GM19324 (cell line): ENCODE measurements at regions not wholly inside any gene's neighbourhood (a gene's known extent, or its start where the extent isn't known, plus 50 kb on each side); places are given as distances from the start of the nearest gene placed in this dataset.

Experiments
- ATAC-seq: cut with Tn5 transposase; IDR thresholded peaks from one replicate; pipeline ENCODE4 v1.9.1; 2021; ENCODE audit warnings: mild to moderate bottlenecking, moderate library complexity; ENCODE audit not compliant: unreplicated experiment, low FRiP score

DNA sequence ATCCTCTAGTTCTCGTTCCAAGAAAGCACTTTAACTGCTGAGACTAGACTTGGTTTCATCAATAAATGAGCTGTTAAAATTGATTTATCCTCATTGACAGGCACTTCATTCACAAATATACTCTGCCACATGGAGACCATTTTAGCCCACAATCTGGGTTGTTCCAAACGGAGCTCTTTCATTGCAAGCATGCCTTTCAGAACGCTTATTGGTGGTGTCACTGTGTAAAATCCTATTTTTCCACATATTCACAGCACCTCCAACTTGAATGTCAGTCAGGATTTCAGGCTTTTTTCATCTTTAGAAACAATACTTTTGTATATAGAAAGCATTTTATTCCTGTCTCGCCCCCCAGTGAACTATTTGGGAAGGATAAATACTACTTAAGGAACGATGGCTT lies 424.7 kb upstream of the NRP1 start:
- ATAC-seq: no peak

DNA sequence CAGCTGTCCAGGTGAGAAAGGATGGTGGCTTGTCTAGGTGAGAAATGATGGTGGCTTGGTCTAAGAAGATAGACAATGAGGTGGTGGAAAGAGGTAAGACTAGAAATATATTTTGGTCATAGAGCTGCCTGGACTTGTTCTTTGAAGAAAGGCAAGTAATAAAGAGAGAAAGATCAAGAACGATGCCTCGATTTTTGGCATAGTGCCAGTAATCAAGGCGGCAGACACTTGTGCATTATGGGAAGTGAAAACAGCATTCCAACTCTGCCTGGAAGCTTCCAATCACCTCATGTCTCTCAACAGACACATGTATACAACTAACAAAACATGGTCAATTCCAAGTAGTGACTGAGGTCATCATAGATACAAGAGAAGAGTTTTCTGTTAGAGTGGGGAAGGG lies 423.8 kb upstream of the NRP1 start:
- no peak for ATAC-seq

DNA sequence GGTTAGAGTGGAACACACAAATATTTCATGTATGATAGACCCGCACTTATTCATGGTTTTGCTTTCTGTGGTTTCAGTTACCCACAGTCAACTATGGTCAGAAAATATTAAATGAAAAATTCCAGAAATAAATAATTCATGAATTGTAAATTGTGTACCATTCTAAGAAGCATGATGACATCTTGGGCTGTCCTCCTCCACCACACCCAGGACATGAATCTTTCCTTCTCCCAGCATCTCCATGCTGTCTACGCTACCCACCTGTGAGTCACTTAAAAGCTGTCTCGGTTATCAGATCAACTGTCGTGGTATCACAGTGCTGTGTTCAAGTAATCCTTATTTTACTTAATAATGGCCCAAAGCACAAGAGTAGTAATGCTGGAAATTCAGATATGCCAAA lies 419.6 kb upstream of the NRP1 start:
- ATAC-seq: no peak

- no peak for ATAC-seq
These were observed 418.9 kb upstream of the NRP1 start for GRCh38 chr10:33753389-33753788.

DNA sequence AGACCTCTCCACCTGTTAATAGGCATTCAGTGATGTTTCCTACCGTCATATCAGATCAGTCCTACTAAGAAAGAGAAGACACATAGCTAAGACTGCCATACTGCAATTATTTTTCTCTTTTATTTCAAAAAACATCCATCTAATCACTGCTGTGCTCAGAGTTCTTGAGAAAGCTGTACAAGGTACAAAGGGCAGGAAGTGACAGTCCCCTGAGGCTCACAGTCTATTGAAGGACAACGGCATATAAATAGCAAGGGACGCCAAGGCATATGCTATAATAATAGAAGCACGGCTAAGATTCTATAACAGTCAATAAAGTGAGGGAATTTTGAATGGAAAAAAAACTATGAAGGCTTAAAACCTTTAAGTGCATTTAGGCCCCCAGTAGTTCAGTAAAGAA lies 415.3 kb upstream of the NRP1 start:
- ATAC-seq: no peak

GRCh38 chr10:33749067-33749735 lies 414.7 kb upstream of the NRP1 start:
- no peak for ATAC-seq

GRCh38 chr10:33746836-33747268 lies 412.4 kb upstream of the NRP1 start:
- ATAC-seq: no peak

GRCh38 chr10:33746186-33746585 lies 411.7 kb upstream of the NRP1 start:
- ATAC-seq: no peak

GRCh38 chr10:33743429-33743857 lies 409.0 kb upstream of the NRP1 start:
- ATAC-seq: peak; percentile 58

- no peak for ATAC-seq
These were observed 404.6 kb upstream of the NRP1 start for GRCh38 chr10:33739031-33739430.

- ATAC-seq: no peak
These were observed 401.0 kb upstream of the NRP1 start for GRCh38 chr10:33735464-33735923.

DNA sequence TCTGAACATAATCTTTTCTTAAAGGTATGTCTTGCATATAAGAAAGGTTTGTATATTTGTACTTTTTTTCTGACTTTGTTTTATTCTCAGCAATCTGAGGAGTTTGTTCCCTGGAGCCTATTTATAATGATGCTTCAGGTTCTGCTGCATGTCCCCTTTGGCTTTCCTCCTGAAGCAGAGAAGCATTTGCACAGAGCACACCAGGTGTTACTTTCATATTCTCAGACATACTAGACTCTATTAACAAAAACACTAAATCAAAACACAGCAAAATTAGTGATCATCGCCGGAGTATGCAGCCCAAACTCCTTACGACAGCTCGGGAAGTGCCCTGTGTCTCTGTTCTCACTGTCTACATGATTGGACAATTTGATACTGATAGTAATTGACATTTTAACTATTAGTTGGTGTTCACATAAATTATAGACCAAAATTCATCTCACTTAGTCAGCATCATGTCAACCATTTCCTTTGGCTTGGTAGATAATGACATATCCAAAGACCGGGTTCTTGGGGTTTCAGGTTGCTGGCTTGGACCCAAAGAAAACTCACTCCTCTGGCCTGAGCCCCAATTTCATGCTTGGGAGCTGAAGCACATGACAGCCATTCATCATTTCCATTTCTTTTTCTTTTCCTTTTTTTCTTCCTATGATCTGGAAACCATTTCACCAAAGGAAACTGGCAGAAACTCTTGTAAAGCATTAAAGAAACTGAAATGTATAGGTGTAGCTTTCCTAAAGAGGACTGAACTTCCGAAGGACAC lies 400.1 kb upstream of the NRP1 start:
- no peak for ATAC-seq

DNA sequence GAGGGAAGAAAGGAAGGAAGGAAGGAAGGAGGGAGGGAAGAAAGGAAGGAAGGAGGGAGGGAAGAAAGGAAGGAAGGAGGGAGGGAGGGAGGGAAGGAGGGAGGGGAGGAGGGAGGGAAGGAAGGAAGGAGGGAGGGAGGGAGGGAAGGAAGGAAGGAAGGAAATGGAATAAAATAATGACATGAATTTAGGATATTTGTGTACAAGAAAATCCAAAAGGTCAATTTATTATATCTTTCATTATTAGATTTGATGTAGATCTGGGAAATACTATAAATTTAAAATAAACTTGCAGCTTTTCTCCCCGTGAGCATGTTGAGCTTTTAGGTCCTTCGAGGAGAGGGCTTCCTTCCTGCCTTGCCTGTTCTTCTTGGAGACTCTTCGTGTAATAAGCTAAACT lies 398.6 kb upstream of the NRP1 start:
- no peak for ATAC-seq

DNA sequence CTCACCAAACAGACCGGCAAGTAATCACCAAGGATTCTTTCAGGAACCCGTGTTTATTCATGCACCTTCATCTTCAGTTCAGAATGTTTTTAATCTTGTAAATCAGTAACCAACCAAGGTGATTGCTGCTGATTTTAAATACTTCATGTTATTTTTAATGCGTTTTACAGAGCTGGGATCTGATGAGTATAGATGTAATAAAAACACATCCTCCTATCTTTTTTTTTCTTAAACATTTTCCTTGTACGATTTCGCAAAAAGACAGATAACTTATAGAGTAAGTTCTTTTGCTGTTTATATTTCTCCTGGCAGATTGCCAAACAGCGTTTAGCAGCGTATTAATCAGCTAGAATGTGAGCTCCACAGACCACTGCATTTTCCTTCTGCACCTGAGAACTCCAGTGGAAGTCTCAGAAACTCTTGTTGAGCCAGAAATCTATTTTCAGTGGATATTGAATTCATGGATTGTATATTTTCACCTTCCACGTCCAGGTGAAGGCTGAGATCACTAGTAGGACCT lies 397.8 kb upstream of the NRP1 start:
- no peak for ATAC-seq

DNA sequence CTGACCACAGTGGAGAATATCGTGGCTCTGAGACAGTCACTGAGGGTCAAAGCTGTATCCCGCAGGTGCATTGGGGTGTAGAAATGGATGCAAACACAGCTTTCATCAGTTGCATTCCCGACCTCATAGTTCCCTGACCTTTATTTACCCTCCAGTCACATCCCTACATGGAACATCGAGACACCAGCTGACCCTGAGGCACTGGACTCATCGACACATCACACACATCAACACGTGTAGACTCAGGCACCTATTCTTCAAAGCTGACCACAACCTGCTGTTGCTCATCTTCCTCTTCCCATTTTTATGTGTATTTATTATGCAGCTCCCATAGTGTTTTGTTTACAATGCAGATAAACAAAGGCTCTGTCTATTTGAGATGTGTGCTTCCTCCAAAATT lies 396.9 kb upstream of the NRP1 start:
- ATAC-seq: no peak

- ATAC-seq: no peak
These were observed 391.0 kb upstream of the NRP1 start for GRCh38 chr10:33725430-33725829.

DNA sequence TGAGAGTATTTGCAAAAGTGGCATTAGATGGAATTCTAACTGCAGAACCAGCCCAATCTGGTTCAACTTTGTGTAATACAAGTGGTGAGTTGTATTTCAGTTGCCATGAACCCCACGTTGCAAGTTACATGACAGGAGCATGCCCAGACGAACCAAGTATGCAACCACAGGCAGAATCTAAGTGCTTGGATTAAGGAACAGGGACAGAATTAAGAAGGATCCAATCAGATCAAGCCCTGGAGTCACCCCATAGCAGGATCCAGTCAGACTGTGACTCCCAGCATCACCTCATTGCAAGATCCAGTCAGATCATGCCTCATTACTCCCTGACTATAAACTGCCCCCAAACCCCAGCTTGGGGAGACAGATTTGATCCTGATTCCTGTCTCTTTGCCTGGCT lies 388.7 kb upstream of the NRP1 start:
- ATAC-seq: no peak

GRCh38 chr10:33722067-33722466 lies 387.6 kb upstream of the NRP1 start:
- no peak for ATAC-seq

DNA sequence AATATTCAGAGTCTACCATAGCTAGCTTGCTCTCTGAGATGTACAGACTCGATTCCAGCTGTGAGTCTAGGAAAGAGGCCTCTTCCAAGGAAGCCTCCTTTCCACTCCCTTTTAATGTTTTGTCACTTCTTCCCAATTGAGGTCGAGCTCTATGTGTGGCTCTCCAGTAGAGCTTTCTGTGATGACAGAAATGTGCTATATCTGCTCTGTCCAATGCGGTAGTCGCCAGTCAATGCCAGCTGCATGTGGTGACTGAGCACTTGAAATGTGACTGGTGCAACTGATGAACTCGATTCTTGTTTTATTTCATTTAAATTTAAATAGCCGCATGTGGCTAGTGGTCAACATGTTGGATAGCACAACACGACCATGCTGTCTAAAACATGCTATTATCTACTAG lies 387.0 kb upstream of the NRP1 start:
- no peak for ATAC-seq

GRCh38 chr10:33720161-33720560 lies 385.7 kb upstream of the NRP1 start:
- no peak for ATAC-seq

DNA sequence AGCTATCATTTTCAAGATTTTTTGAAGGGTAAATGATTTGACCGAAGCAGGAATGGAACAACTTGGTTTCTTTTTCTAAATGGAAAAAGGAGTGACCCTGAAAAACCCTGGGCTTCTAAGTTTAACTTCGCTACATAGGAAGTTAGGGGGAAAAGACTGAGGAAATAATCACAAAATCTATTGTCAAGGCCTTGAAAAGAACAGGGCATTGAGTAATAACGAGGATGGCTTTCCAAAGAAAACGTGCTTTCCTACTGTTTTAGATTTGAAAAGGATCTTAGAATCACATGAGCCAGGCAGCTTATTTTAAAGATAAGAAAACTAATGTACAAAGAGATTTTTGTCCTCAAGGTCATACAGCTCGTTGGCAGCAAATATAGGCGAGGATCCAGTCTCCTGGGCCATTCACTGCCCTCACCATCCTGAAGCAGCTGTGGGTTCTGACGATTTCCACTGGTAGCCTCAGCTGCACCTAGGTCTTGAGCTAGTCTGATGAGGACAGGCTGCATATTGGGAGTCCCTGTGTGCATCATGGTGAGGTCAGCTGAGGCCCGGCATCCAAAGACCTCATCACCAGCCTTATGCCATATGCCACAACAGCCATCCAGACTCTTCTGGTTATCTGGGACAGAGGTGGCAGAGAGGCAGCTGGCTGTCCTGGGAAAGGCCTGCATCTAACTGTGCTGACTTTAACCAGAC lies 384.7 kb upstream of the NRP1 start:
- no peak for ATAC-seq
